ENCODE measurements at regions not wholly inside any gene's neighbourhood (a gene's known extent, or its start where the extent isn't known, plus 50 kb on each side); places are given as distances from the start of the nearest gene placed in this dataset.

GRCh38 chr5:106923409-106923808 is 747.3 kb downstream of the EFNA5 start:
- TF ChIP-seq POLR2AphosphoS5 (IDR thresholded peaks at IDR 0.05; ENCODE audit: low read depth, low read length) (no peak), EZH2 (IDR thresholded peaks at IDR 0.05) (no peak), CTCF (IDR thresholded peaks at IDR 0.05 in 2 of 3, conservative IDR thresholded peaks at IDR 0.05 in 1 of 3; ENCODE audit: borderline replicate concordance in 1 of 3, insufficient read depth in 1 of 3, low read depth in 2 of 3, low read length in 2 of 3) (no peak), YY1 (IDR thresholded peaks at IDR 0.05; ENCODE audit: extremely low read depth, insufficient replicate concordance, low read depth, low read length) (no peak), POLR2A (IDR thresholded peaks at IDR 0.05; ENCODE audit: borderline replicate concordance, extremely low read depth, insufficient read depth, insufficient read length) (no peak), FOSL1 (IDR thresholded peaks at IDR 0.05; ENCODE audit: low read depth) (no peak), MAX (IDR thresholded peaks at IDR 0.05) (no peak), ZFX (IDR thresholded peaks at IDR 0.05) (no peak), ATF3 (IDR thresholded peaks at IDR 0.05) (no peak), RAD21 (IDR thresholded peaks at IDR 0.05; ENCODE audit: low read depth) (no peak)

Measured in HCT116 (cell line).